ENCODE measurements at regions not wholly inside any gene's neighbourhood (a gene's known extent, or its start where the extent isn't known, plus 50 kb on each side); places are given as distances from the start of the nearest gene placed in this dataset.

- TF ChIP-seq, protein P1, sequence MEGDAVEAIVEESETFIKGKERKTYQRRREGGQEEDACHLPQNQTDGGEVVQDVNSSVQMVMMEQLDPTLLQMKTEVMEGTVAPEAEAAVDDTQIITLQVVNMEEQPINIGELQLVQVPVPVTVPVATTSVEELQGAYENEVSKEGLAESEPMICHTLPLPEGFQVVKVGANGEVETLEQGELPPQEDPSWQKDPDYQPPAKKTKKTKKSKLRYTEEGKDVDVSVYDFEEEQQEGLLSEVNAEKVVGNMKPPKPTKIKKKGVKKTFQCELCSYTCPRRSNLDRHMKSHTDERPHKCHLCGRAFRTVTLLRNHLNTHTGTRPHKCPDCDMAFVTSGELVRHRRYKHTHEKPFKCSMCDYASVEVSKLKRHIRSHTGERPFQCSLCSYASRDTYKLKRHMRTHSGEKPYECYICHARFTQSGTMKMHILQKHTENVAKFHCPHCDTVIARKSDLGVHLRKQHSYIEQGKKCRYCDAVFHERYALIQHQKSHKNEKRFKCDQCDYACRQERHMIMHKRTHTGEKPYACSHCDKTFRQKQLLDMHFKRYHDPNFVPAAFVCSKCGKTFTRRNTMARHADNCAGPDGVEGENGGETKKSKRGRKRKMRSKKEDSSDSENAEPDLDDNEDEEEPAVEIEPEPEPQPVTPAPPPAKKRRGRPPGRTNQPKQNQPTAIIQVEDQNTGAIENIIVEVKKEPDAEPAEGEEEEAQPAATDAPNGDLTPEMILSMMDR (IDR thresholded peaks at IDR 0.05; ENCODE audit: borderline replicate concordance, extremely low read depth, insufficient read depth), result no peak
- H3K27me3 ChIP-seq (ENCODE audit: control insufficient read depth, insufficient read depth, low read length), result no peaks in the 10 kb centered on the region
- DNase-seq (no peak), FAIRE-seq (no peak)
- no peaks in the 10 kb centered on the region for H3K4me1 ChIP-seq (ENCODE audit: control insufficient read depth in 2 of 3, insufficient read depth in 2 of 3, low read depth in 1 of 3, low read length in 3 of 3)
- H3K27ac ChIP-seq (ENCODE audit: low read depth in 2 of 2, low read length in 2 of 2), result no peak overlapping the region
- no peaks in the 10 kb centered on the region for H3K9me3 ChIP-seq (ENCODE audit: control insufficient read depth in 2 of 3, insufficient read depth in 1 of 3, low read length in 3 of 3)
- no peak overlapping the region for H3K4me3 ChIP-seq (ENCODE audit: low read length in 3 of 3)
- H3K9ac ChIP-seq (ENCODE audit: low read length in 3 of 3), result no peak overlapping the region
- intact Hi-C loops (cut with DNase I), result no loop called here
- H3K36me3 ChIP-seq (ENCODE audit: control insufficient read depth in 2 of 3, insufficient read depth in 3 of 3, low read length in 3 of 3), result no peaks in the 10 kb centered on the region
Measured at GRCh38 chr5:142250119-142250518, 74.7 kb downstream of the SPRY4 start.

DNA sequence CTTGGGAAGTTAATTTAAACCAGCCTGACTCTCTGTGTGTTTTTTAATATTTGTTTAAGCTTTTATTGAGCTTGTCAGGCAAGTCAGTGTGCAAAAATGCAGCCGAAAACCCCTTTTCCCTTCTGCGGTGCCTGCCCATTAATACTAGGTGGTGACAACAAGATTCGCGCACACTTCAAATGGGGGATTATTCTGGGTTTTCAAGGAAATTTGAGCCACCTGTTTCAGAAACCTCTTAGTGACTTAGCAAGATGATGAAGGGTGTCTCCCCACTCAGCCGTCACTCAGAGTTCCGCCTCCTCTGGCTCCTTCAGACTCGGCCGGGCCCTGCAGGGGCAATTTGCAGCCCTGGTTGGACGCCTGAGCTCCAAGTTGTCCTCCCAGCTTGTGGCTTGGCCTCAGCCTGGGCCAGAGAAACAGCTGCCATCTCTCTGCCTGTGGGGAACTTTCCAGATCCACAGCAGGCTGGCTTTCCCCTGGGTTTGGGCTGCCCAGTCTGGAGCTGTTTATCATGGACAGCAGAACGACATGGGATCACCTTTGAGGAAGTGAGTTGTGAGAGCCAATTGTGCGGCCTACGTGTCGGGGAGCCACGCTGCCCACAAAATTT, 75.9 kb downstream of the SPRY4 start:
- FAIRE-seq, result no peak
- H3K27me3 ChIP-seq (ENCODE audit: control insufficient read depth, insufficient read depth, low read length), result no peaks in the 10 kb centered on the region
- TF ChIP-seq, protein P1 (IDR thresholded peaks at IDR 0.05; ENCODE audit: borderline replicate concordance, extremely low read depth, insufficient read depth), result no peak
- no peaks in the 10 kb centered on the region for H3K36me3 ChIP-seq (ENCODE audit: control insufficient read depth in 2 of 3, insufficient read depth in 3 of 3, low read length in 3 of 3)
- intact Hi-C loops (cut with DNase I), result no loop called here
- no peaks in the 10 kb centered on the region for H3K4me1 ChIP-seq (ENCODE audit: control insufficient read depth in 2 of 3, insufficient read depth in 2 of 3, low read depth in 1 of 3, low read length in 3 of 3)
- no peaks in the 10 kb centered on the region for H3K9me3 ChIP-seq (ENCODE audit: control insufficient read depth in 2 of 3, insufficient read depth in 1 of 3, low read length in 3 of 3)
- no peak overlapping the region for H3K27ac ChIP-seq (ENCODE audit: low read depth in 2 of 2, low read length in 2 of 2)
- no peak overlapping the region for H3K4me3 ChIP-seq (ENCODE audit: low read length in 3 of 3)
- H3K9ac ChIP-seq (ENCODE audit: low read length in 3 of 3), result no peak overlapping the region
- DNase-seq, result peak in 3 of 5 donors; percentile 49 to 77 (median 63)

GRCh38 chr5:142246258-142246657, 78.6 kb downstream of the SPRY4 start:
- intact Hi-C loops (cut with DNase I), result no loop called here
- Histone ChIP-seq H3K4me1 (ENCODE audit: control insufficient read depth in 2 of 3, insufficient read depth in 2 of 3, low read depth in 1 of 3, low read length in 3 of 3) (no peaks in the 10 kb centered on the region), H3K36me3 (ENCODE audit: control insufficient read depth in 2 of 3, insufficient read depth in 3 of 3, low read length in 3 of 3) (no peaks in the 10 kb centered on the region), H3K27ac (ENCODE audit: low read depth in 2 of 2, low read length in 2 of 2) (no peak overlapping the region), H3K9ac (ENCODE audit: low read length in 3 of 3) (no peak overlapping the region), H3K27me3 (ENCODE audit: control insufficient read depth, insufficient read depth, low read length) (no peaks in the 10 kb centered on the region), H3K4me3 (ENCODE audit: low read length in 3 of 3) (no peak overlapping the region), H3K9me3 (ENCODE audit: control insufficient read depth in 2 of 3, insufficient read depth in 1 of 3, low read length in 3 of 3) (no peaks in the 10 kb centered on the region)
- DNase-seq (no peak), FAIRE-seq (no peak)
- TF ChIP-seq, protein P1 (IDR thresholded peaks at IDR 0.05; ENCODE audit: borderline replicate concordance, extremely low read depth, insufficient read depth), result no peak

DNA sequence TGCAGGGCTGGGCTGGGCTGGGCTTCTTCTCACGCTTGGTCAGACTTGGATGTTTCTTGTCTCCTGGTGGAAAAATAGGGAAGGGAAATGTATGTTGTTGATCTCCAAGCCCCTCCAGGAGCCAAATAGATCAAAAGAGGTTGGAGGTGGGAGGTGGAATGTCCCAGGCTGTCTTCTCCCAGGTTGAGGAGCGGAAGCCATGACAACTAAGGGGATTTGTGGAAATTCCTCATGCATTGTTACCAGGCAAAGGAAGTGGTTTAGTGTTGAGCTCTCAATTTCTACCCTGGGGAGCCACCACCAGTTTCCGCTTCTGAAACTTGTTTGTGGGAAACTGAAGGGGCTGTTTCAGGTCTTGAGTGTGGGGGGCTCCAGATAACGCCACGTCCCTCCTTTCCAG, 79.0 kb downstream of the SPRY4 start:
- intact Hi-C loops (cut with DNase I), result no loop called here
- TF ChIP-seq, protein P1 (IDR thresholded peaks at IDR 0.05; ENCODE audit: borderline replicate concordance, extremely low read depth, insufficient read depth), result no peak
- no peaks in the 10 kb centered on the region for H3K9me3 ChIP-seq (ENCODE audit: control insufficient read depth in 2 of 3, insufficient read depth in 1 of 3, low read length in 3 of 3)
- no peak overlapping the region for H3K4me3 ChIP-seq (ENCODE audit: low read length in 3 of 3)
- no peak overlapping the region for H3K27ac ChIP-seq (ENCODE audit: low read depth in 2 of 2, low read length in 2 of 2)
- no peak overlapping the region for H3K9ac ChIP-seq (ENCODE audit: low read length in 3 of 3)
- no peaks in the 10 kb centered on the region for H3K4me1 ChIP-seq (ENCODE audit: control insufficient read depth in 2 of 3, insufficient read depth in 2 of 3, low read depth in 1 of 3, low read length in 3 of 3)
- DNase-seq, result peak in 1 of 5 donors; percentile 17
- no peaks in the 10 kb centered on the region for H3K27me3 ChIP-seq (ENCODE audit: control insufficient read depth, insufficient read depth, low read length)
- H3K36me3 ChIP-seq (ENCODE audit: control insufficient read depth in 2 of 3, insufficient read depth in 3 of 3, low read length in 3 of 3), result no peaks in the 10 kb centered on the region
- FAIRE-seq, result no peak

Measured in kidney (tissue), 13 donors.